OCI-LY1 (cell line): ENCODE measurements at regions not wholly inside any gene's neighbourhood (a gene's known extent, or its start where the extent isn't known, plus 50 kb on each side); places are given as distances from the start of the nearest gene placed in this dataset.

ENCODE experiments used
- H2AFZ ChIP-seq: fragments of 200-600 bp; sonication (generic), shearing (Covaris generic); 2 replicates; pipeline ENCODE4 v1.6.0; 2014; ENCODE audit warnings: antibody characterized with exemption, mild to moderate bottlenecking, low read length
- H3F3A ChIP-seq: fragments of 200-600 bp; sonication (generic), shearing (Covaris generic); 2 replicates; pipeline ENCODE4 v1.6.0; 2014; ENCODE audit warnings: mild to moderate bottlenecking, antibody characterized with exemption, low read length, moderate library complexity; ENCODE audit not compliant: insufficient read depth
- H3K27ac ChIP-seq: fragments of 200-600 bp; sonication (generic); 2 replicates; pipeline ENCODE4 v1.5.1; 2014; ENCODE audit warnings: low read length, mixed run types, mild to moderate bottlenecking, low read depth; ENCODE audit not compliant: poor library complexity, severe bottlenecking
- H3K27me3 ChIP-seq: fragments of 200-600 bp; sonication (generic); 2 replicates; pipeline ENCODE4 v1.6.0; 2014; ENCODE audit warnings: antibody characterized with exemption, mild to moderate bottlenecking, low read length, moderate library complexity; ENCODE audit not compliant: insufficient read depth
- H3K36me3 ChIP-seq: fragments of 200-600 bp; sonication (generic); 2 replicates; pipeline ENCODE4 v1.6.1; 2014; ENCODE audit warnings: mild to moderate bottlenecking, antibody characterized with exemption, low read length, moderate library complexity, mixed read lengths; ENCODE audit not compliant: insufficient read depth
- H3K4me1 ChIP-seq: fragments of 200-600 bp; sonication (generic); 2 replicates; pipeline ENCODE4 v1.5.1; 2014; ENCODE audit warnings: mild to moderate bottlenecking, low read length, moderate library complexity; ENCODE audit not compliant: insufficient read depth, severe bottlenecking
- H3K4me2 ChIP-seq: fragments of 200-600 bp; sonication (generic), shearing (Covaris generic); 2 replicates; pipeline ENCODE4 v1.6.1; 2014; ENCODE audit warnings: low read length
- H3K4me3 ChIP-seq: fragments of 200-600 bp; sonication (generic); 2 replicates; pipeline ENCODE4 v1.5.1; 2014; ENCODE audit warnings: low read length, low read depth, mild to moderate bottlenecking, mixed read lengths; ENCODE audit not compliant: poor library complexity, severe bottlenecking
- H3K79me2 ChIP-seq: fragments of 200-600 bp; shearing (Covaris generic); 2 replicates; pipeline ENCODE4 v1.6.1; 2016; ENCODE audit warnings: mixed run types, low read length, mixed read lengths; ENCODE audit not compliant: insufficient read depth
- H3K9ac ChIP-seq: fragments of 200-600 bp; sonication (generic), shearing (Covaris generic); 2 replicates; pipeline ENCODE4 v1.6.1; 2014; ENCODE audit warnings: mild to moderate bottlenecking, low read length, mixed read lengths
- H3K9me2 ChIP-seq: fragments of 200-600 bp; sonication (generic), shearing (Covaris generic); 2 replicates; pipeline ENCODE4 v1.6.1; 2014; ENCODE audit warnings: low read depth, mild to moderate bottlenecking, low read length, mixed read lengths
- H3K9me3 ChIP-seq: fragments of 200-600 bp; shearing (Covaris generic); 2 replicates; pipeline ENCODE4 v1.6.1; 2014; ENCODE audit warnings: low read length, mixed read lengths
- H4K20me1 ChIP-seq: fragments of 200-600 bp; sonication (generic), shearing (Covaris generic); 2 replicates; pipeline ENCODE4 v1.6.0; 2016; ENCODE audit warnings: mild to moderate bottlenecking, low read length; ENCODE audit not compliant: insufficient read depth
- EZH2 ChIP-seq: fragments of 200-600 bp; sonication (generic), shearing (Covaris generic); IDR thresholded peaks from 2 replicates; pipeline ENCODE4 v1.8.0; 2017; ENCODE audit warnings: borderline replicate concordance, mixed run types, mild to moderate bottlenecking, antibody characterized with exemption, low read length, moderate library complexity, mixed read lengths
- TF ChIP-seq, protein P1 (sequence below): fragments of 200-600 bp; sonication (generic), shearing (Covaris generic); IDR thresholded peaks from 2 replicates; pipeline ENCODE4 v1.5.1; 2017; ENCODE audit warnings: mild to moderate bottlenecking, antibody characterized with exemption, low read length, moderate library complexity, mixed read lengths

DNA sequence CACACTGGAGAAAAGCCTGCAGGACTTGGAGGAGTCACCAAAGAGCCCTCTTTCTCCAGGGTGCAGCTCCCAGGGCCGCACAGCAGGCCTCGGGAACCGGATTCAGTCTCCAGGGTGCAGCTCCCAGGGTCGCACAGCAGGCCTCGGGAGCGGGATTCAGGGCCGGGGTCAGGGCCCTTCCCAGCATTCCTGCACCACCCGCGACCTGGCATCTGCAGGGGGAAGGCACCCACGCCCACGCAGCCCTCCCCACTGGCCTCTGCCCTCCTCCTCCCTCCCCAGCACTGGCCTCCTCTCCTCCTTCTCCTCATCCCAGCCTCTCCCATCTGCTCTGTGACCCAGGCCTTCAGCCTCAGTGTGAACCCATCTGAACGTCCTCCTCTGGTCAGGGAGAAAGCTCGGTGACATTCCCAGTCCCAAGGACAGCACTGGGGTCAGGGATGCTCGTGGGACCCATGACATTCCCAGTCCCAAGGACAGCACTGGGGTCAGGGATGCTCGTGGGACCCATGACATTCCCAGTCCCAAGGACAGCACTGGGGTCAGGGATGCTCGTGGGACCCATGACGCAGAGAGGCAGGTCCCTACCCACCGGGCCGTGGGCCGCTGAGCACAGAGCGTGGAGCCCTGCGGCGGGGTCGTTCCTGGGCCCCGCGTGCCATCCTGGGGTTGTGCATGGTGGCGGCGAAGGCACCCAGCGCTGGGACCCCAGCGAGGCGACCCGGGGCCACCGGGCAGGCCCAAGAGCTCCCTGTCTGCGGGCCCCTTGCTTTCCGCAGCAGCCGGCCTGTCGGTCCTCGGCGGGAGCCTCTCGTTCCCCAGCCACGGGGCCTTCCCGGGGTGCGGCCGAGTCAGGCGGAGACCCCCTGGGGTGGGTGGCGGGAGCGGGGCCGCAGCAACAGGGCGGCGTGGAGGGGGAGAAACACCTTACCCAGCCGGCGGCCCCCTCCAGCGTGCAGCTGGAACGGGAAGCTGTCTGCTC is 550.2 kb upstream of the SALL3 start:
- Histone ChIP-seq H2AFZ (no peak overlapping the region), H3K9me3 (no peaks in the 10 kb centered on the region), H3K9ac (no peak overlapping the region), H3K4me2 (no peak overlapping the region), H3K4me3 (no peak overlapping the region), H3K4me1 (no peaks in the 10 kb centered on the region), H3K27me3 (no peaks in the 10 kb centered on the region; the same call in 1 of the 2 replicates), H3K36me3 (no peaks in the 10 kb centered on the region), H3K9me2 (no peaks in the 10 kb centered on the region), H4K20me1 (no peaks in the 10 kb centered on the region), H3K27ac (no peak overlapping the region), H3F3A (no peaks in the 10 kb centered on the region), H3K79me2 (no peaks in the 10 kb centered on the region)
- TF ChIP-seq EZH2, result no peak
- TF ChIP-seq, protein P1, sequence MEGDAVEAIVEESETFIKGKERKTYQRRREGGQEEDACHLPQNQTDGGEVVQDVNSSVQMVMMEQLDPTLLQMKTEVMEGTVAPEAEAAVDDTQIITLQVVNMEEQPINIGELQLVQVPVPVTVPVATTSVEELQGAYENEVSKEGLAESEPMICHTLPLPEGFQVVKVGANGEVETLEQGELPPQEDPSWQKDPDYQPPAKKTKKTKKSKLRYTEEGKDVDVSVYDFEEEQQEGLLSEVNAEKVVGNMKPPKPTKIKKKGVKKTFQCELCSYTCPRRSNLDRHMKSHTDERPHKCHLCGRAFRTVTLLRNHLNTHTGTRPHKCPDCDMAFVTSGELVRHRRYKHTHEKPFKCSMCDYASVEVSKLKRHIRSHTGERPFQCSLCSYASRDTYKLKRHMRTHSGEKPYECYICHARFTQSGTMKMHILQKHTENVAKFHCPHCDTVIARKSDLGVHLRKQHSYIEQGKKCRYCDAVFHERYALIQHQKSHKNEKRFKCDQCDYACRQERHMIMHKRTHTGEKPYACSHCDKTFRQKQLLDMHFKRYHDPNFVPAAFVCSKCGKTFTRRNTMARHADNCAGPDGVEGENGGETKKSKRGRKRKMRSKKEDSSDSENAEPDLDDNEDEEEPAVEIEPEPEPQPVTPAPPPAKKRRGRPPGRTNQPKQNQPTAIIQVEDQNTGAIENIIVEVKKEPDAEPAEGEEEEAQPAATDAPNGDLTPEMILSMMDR, result no peak

DNA sequence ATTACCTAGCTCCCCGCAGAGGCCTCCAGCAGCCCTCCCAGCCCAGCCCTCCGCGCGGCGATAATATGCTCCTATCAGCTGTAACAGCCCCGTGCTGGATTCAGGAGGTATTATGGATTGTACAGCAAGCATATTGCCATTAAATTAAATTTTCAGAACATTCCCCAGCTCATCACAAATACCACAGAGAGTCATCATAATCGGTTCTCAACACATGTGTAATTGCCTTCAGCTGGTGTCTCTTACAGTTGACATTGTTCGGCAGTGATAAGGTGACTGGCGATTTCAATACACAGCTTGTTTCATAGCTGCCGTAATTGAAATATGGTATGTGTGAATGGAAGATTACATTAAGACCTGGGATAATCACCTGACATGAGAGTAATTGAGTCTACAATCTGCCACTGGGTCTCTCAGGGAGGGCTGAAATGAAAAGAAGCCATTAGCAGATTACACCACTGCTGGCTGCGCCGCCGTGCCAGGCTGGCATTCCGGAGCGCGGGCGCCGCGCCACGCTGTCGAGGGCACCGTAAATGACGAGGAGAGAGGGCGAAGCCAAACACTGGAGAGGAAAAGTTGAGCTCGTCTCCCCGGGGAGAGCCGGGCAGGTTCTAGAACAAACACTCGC is 549.4 kb upstream of the SALL3 start:
- no peaks in the 10 kb centered on the region for H3K4me1 ChIP-seq
- no peak overlapping the region for H3K4me2 ChIP-seq
- H3K9me3 ChIP-seq, result no peaks in the 10 kb centered on the region
- TF ChIP-seq EZH2, result no peak
- TF ChIP-seq, protein P1, result no peak
- no peaks in the 10 kb centered on the region for H4K20me1 ChIP-seq
- no peak overlapping the region for H2AFZ ChIP-seq
- no peaks in the 10 kb centered on the region; the same call in 1 of the 2 replicates for H3K27me3 ChIP-seq
- H3K36me3 ChIP-seq, result no peaks in the 10 kb centered on the region
- H3K79me2 ChIP-seq, result no peaks in the 10 kb centered on the region
- no peak overlapping the region for H3K4me3 ChIP-seq
- no peak overlapping the region for H3K27ac ChIP-seq
- H3K9me2 ChIP-seq, result no peaks in the 10 kb centered on the region
- no peaks in the 10 kb centered on the region for H3F3A ChIP-seq
- H3K9ac ChIP-seq, result no peak overlapping the region

DNA sequence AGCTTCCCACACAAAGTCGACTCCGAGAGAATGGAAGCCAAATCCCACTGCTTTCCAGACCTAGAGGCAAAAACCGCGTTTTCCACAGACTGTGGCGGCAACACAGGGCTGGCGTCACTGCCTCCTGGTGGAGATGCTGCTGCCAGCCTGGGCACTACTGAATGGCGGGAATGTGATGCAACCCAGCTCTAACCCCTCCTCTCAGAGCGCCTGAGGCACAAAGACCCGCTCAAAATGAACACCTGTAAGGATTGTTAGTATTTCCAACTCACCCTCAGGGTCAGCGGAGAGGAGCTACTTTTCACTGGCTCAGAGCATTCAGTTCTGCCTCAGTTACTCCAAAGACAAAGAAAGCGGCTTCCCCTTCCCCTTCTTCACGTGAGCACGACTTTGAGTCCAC is 548.0 kb upstream of the SALL3 start:
- Histone ChIP-seq H3K9me3 (no peaks in the 10 kb centered on the region), H3K79me2 (no peaks in the 10 kb centered on the region), H3K9ac (no peak overlapping the region), H4K20me1 (no peaks in the 10 kb centered on the region), H3K4me1 (no peaks in the 10 kb centered on the region), H3F3A (no peaks in the 10 kb centered on the region), H3K9me2 (no peaks in the 10 kb centered on the region), H2AFZ (no peak overlapping the region), H3K27ac (no peak overlapping the region), H3K27me3 (no peaks in the 10 kb centered on the region; the same call in 1 of the 2 replicates), H3K4me3 (no peak overlapping the region), H3K36me3 (no peaks in the 10 kb centered on the region), H3K4me2 (no peak overlapping the region)
- no peak for TF ChIP-seq EZH2
- TF ChIP-seq, protein P1, result no peak
